Peyer's patch (tissue), 4 donors: ENCODE measurements at regions not wholly inside any gene's neighbourhood (a gene's known extent, or its start where the extent isn't known, plus 50 kb on each side); places are given as distances from the start of the nearest gene placed in this dataset.

Experiments
- POLR2A ChIP-seq, 2 donors: fragments of 450-650 bp; IDR thresholded peaks; one replicate each; pipeline ENCODE4 v1.5.1; 2017; ENCODE audit warnings: antibody characterized with exemption in 2 of 2, mild to moderate bottlenecking in 2 of 2, moderate library complexity in 2 of 2
- TF ChIP-seq, protein P1 (sequence below), 6 experiments: fragments of 450-650 bp in 4 of 6; fragments of 200-600 bp in 2 of 6; sonication (generic) in 1 of 6; IDR thresholded peaks; one replicate each; pipeline ENCODE4 v1.5.1; 2017 to 2019; ENCODE audit warnings: antibody characterized with exemption in 6 of 6, mild to moderate bottlenecking in 3 of 6, moderate library complexity in 1 of 6

DNA sequence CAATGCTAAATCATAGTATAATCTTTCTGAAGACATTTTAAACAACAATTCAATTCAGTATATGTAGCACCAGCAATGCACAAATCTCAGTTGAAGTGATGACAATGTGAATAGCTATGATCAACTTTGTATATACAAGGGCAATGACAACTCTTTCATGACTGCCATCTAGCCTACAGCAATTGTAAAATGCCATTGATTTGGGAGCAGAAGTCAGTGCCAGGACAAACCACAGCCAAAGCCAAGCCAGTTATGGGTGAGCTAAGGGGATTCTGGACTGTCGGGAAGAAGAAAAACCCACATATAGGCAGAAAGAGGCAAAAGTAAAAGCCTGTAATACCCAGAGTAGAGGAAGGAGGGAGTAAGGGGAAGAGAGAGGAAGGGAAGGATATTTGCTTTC lies 238.6 kb downstream of the MID1IP1 start:
- TF ChIP-seq, protein P1, sequence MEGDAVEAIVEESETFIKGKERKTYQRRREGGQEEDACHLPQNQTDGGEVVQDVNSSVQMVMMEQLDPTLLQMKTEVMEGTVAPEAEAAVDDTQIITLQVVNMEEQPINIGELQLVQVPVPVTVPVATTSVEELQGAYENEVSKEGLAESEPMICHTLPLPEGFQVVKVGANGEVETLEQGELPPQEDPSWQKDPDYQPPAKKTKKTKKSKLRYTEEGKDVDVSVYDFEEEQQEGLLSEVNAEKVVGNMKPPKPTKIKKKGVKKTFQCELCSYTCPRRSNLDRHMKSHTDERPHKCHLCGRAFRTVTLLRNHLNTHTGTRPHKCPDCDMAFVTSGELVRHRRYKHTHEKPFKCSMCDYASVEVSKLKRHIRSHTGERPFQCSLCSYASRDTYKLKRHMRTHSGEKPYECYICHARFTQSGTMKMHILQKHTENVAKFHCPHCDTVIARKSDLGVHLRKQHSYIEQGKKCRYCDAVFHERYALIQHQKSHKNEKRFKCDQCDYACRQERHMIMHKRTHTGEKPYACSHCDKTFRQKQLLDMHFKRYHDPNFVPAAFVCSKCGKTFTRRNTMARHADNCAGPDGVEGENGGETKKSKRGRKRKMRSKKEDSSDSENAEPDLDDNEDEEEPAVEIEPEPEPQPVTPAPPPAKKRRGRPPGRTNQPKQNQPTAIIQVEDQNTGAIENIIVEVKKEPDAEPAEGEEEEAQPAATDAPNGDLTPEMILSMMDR (IDR thresholded peaks at IDR 0.05) = no peak
- TF ChIP-seq POLR2A (IDR thresholded peaks at IDR 0.05) = no peak
